Right lobe of liver (tissue), 6 donors: ENCODE measurements at regions not wholly inside any gene's neighbourhood (a gene's known extent, or its start where the extent isn't known, plus 50 kb on each side); places are given as distances from the start of the nearest gene placed in this dataset.

Experiments
- ATAC-seq, 4 donors: fragments of 200-7000 bp; cut with Tn5 transposase; one replicate each; pipeline ENCODE4 v1.9.1; 2020; ENCODE audit warnings: mild to moderate bottlenecking in 4 of 4, moderate library complexity in 4 of 4
- DNase-seq, 3 donors: peaks; one replicate each; pipeline ENCODE4 v3.0.0-alpha.2; 2020
- H3K27ac ChIP-seq, 3 donors: fragments of 200-600 bp; one replicate each; pipeline ENCODE4 v1.8.0; 2022
- H3K27me3 ChIP-seq, 2 donors: fragments of 200-600 bp; one replicate each; pipeline ENCODE4 v1.8.0; 2022
- H3K36me3 ChIP-seq, 4 donors: fragments of 200-600 bp; sonication (generic) in 1 of 4; one replicate each; pipeline versions ENCODE4 v1.5.1 to v1.8.0; 2017 to 2022; ENCODE audit warnings: control low read depth in 1 of 4
- H3K4me1 ChIP-seq, 4 donors: fragments of 200-600 bp; sonication (generic) in 1 of 4; one replicate each; pipeline versions ENCODE4 v1.5.1 to v1.8.0; 2017 to 2022; ENCODE audit warnings: control low read depth in 1 of 4
- H3K4me3 ChIP-seq, 3 donors: fragments of 200-600 bp; one replicate each; pipeline ENCODE4 v1.8.0; 2022
- H3K9me3 ChIP-seq, 4 donors: fragments of 200-600 bp; sonication (generic) in 1 of 4; one replicate each; pipeline versions ENCODE4 v1.5.1 to v1.8.0; 2017 to 2022; ENCODE audit warnings: control low read depth in 1 of 4
- POLR2A ChIP-seq: fragments of 450-650 bp; IDR thresholded peaks from one replicate; pipeline ENCODE4 v1.6.1; 2017; ENCODE audit warnings: antibody characterized with exemption, mild to moderate bottlenecking
- WGBS: methylation state at CpG from one replicate; pipeline ENCODE4 v1.1.6; 2018; ENCODE audit warnings: low coverage, low lambda C conversion rate; ENCODE audit not compliant: insufficient coverage; ENCODE audit errors: missing lambda C conversion rate; 5-methylcytosine and 5-hydroxymethylcytosine counted together
- intact Hi-C, 2 donors: fragments of 100-400 bp; cut with DNase I; formaldehyde crosslinking; loops; one replicate each; pipeline versions ENCODE4 v1.11.2 to v1.14.1; 2022
- microRNA-seq, 2 donors: library from miRNA; unstranded; fragments of <30 nt; microRNA quantifications; one replicate each; pipeline ENCODE4, GENCODE V29; 2019 to 2020
- small RNA-seq, 2 experiments: library from RNA; depleted of rRNA; stranded (forward); fragments of <200 nt; gene quantifications; one replicate each; pipeline ENCODE3, GENCODE V24; 2016
- TF ChIP-seq, protein P1 (sequence below), 4 donors: fragments of 200-600 bp in 3 of 4; fragments of 450-650 bp in 1 of 4; IDR thresholded peaks; one replicate each; pipeline versions ENCODE4 v1.5.1 to v1.8.0; 2016 to 2022; ENCODE audit warnings: antibody characterized with exemption in 4 of 4, mild to moderate bottlenecking in 2 of 4
- donor health status: DM: no; HTN: yes; CAD: no.
- donor health status: DM: no; HTN: no; CAD: no.
- donor health status: DM: no; HTN: no; CAD: no.
- donor health status: DM: no; HTN: yes; CAD: no.
- donor health status: DM: no; HTN: yes; CAD: no.

DNA sequence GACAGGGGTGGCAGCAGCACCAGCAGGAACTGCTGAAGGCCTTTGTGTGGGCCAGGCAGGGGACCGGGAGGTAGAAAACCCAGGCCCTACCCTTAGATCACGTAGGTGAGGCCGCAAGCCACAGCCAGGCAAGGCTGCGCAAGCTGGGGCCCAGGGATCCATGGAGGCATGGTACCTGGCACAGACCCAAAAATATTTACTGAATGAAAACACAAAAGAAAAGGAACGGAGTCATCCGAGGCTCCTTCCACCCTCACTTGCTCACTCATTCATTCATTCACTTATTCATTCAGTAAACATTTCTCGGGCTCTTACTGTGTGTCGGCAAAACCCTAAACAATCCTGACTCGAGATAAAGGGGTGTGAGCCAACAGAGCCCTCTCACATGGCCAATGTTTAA is 102.3 kb downstream of the BCOR start:
- Histone ChIP-seq H3K4me1 (no peaks in the 10 kb centered on the region), H3K27me3 (no peaks in the 10 kb centered on the region), H3K4me3 (no peak overlapping the region), H3K36me3 (no peaks in the 10 kb centered on the region), H3K9me3 (no peaks in the 10 kb centered on the region), H3K27ac (no peak overlapping the region)
- ATAC-seq (no peak), DNase-seq (no peak)
- intact Hi-C loops: no loop called here
- TF ChIP-seq POLR2A: no peak
- TF ChIP-seq, protein P1, sequence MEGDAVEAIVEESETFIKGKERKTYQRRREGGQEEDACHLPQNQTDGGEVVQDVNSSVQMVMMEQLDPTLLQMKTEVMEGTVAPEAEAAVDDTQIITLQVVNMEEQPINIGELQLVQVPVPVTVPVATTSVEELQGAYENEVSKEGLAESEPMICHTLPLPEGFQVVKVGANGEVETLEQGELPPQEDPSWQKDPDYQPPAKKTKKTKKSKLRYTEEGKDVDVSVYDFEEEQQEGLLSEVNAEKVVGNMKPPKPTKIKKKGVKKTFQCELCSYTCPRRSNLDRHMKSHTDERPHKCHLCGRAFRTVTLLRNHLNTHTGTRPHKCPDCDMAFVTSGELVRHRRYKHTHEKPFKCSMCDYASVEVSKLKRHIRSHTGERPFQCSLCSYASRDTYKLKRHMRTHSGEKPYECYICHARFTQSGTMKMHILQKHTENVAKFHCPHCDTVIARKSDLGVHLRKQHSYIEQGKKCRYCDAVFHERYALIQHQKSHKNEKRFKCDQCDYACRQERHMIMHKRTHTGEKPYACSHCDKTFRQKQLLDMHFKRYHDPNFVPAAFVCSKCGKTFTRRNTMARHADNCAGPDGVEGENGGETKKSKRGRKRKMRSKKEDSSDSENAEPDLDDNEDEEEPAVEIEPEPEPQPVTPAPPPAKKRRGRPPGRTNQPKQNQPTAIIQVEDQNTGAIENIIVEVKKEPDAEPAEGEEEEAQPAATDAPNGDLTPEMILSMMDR (IDR thresholded peaks at IDR 0.05): no peak
- WGBS: 81% methylated on average over 5 of the region's 9 CpGs

DNA sequence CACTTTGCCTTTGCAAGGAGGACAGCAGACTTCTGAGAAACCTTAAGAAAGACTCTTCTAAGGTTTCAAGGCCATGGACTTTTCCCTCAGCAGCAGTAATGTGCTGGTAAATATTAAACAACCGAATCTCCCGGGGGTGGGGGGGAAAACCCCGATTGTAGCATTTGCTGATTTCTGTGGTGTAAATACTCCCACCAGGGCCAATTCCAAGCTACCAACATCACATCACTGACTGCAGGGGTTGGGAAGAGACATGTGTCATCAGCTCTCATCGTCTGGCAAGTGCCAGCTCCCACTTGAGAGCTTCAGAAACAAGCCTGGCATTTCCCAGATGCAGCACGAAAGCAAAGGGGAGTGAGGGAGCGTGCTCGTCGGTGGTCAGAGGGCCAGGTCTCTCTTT is 101.2 kb downstream of the BCOR start:
- no peaks in the 10 kb centered on the region for H3K9me3 ChIP-seq
- TF ChIP-seq POLR2A: no peak
- TF ChIP-seq, protein P1 (IDR thresholded peaks at IDR 0.05): no peak
- WGBS: 37% methylated on average over 4 of the region's 8 CpGs
- no peak for DNase-seq
- intact Hi-C loops: no loop called here
- no peaks in the 10 kb centered on the region for H3K36me3 ChIP-seq
- H3K27me3 ChIP-seq: no peaks in the 10 kb centered on the region
- H3K27ac ChIP-seq: no peak overlapping the region
- ATAC-seq: no peak
- no peaks in the 10 kb centered on the region for H3K4me1 ChIP-seq
- H3K4me3 ChIP-seq: no peak overlapping the region

DNA sequence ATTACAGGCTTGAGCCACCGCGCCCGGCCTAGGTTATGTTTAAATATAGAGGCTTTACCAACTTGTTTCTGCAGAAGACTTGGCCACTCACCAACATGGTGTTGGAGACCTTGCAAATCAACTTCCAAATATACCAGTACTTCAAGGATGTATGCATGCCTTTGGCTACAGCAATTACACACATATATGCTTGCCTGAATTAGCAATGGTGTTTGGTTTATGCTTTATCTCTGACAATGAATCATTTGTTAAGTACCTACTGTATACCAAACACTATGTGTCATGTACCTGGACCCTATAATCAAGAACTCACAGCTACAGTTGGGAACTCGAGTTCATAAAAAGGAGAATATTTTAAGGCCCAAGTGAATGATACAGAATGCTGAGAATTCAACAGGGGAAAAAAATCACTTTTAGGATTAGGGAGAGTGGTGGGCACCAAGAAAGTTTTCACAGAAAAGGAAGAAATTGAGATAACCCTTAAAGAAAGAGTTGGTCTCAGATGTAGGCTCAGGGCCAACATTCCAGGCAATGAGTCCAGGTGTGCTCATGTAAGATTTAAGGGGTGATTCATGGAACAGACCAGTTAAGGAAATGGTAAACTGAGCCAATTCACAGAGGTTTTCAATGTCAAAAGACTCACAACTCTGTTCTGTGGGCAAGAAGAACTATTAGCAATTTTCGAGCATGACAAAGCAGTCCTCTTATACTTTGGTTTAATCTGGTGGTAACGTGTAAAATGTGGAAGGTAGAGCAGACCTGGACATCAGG is 98.9 kb downstream of the BCOR start:
- WGBS: 71% methylated on average over 6 of the region's 6 CpGs
- DNase-seq: no peak
- ATAC-seq: no peak
- Histone ChIP-seq H3K4me3 (no peak overlapping the region), H3K4me1 (no peaks in the 10 kb centered on the region), H3K36me3 (no peaks in the 10 kb centered on the region), H3K27me3 (no peaks in the 10 kb centered on the region), H3K9me3 (no peaks in the 10 kb centered on the region), H3K27ac (no peak overlapping the region)
- intact Hi-C loops: no loop called here
- TF ChIP-seq POLR2A: no peak
- TF ChIP-seq, protein P1 (IDR thresholded peaks at IDR 0.05): no peak

Small RNA genes lying in the stretch of these regions (microRNA-seq; reads per million reads assigned to microRNA genes)
- gene MIR1587: 0 reads per million in 2 donors
- gene MIR3937: 0 reads per million in 2 donors

Small RNA genes lying in the stretch of these regions (small RNA-seq; reads per million reads assigned to genes)
- gene MIR1587: 0 reads per million in 2 experiments
- 0 reads per million in 2 experiments for gene MIR3937
- gene RN7SL732P: 0 reads per million in 2 experiments
- 0 reads per million in 2 experiments for gene RNU6-591P
